DMS53 (cell line): ENCODE measurements at regions not wholly inside any gene's neighbourhood (a gene's known extent, or its start where the extent isn't known, plus 50 kb on each side); places are given as distances from the start of the nearest gene placed in this dataset.

Source experiments
- DNase-seq: peaks from one replicate; lab custom pipeline; 2025; lab: John Stamatoyannopoulos, UW

DNA sequence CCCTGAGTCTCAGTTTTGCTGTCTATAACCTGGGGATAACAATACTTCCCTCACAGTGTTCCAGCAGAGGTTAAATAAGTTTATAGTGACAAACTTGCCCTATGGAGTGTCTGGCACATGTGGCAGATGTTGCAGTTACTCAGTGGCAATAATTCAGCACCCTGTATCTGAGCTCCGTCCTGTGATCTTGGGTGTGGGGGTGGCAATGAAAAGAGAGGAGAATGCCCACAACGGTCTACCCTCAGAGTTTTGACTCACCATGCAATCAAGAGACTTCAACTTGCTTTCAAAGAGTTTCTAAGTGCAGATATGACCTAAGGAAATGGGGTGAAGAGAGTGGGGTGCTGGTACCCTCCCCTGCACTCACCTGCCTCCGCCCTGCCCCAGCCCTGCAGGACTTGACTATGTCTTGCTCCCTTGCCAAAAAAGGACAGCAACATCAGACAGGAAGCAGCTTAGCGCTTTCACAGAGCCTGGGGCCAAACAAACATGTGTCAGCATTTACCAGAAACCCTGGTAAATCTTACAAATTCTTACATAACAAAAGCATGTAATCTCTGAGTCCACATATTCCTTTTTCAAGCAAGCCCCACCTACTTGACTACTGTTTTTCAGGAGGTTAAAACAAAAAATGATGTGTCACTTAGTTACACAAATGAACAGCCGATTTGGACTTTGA lies 185.1 kb upstream of the CAMK1G start:
- peak; percentile 18 for DNase-seq

DNA sequence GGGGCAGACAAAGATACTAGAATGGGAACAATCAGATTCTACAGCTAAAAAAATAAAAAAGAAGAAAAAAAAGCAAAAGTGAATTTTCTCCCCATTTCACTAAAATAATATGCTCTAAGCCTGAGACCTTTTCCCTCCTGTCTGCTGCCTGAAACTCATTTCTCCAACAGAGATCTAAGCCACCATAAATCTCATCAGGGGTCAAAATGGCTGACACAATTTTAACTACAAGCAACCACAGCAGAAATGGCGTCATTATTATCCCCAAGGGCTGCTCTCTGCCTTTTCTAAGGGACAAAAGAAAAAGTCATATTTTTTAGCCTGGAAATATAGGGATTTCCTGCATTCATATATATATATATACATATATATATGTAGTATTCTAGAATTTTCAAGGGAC lies 183.7 kb upstream of the CAMK1G start:
- DNase-seq: no peak

DNA sequence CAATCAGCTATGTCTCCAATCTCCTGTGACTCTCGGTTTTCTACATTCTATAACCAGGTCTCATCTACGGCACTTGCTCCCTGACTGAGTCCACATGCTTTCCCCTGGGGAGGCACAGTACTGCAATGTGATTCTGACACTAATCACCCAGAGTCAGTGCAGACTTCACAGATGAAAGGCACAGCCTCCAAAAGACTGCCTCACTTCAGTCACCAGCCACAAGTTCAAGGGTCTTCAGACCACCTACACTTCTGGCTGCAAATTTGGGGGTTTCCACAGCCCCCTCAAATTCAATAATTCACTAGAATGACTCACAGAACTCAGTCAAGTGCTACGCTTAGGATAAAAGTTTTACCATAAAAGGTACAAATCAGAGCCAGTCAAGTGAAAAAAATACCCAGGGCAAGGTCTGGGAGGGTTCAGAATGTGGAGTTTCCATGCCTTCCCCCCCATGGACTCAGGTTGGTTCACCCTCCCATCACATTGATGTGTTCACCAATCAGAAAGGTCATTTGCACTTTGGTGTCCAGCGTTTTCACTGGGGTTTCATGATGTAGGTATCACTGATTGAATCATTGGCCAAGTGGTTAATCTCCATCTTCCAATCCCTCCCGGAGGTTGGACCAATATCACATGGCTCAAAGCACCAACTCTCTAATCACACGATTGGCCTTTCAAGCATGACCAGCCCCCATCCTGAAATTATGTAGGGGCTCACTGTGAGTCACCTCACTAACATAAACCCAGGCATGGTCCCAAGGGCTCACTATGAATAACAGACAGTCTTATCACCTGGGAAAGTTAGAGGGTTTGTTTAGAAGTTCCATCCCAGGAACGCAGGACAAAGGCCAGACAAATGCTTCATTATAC lies 182.9 kb upstream of the CAMK1G start:
- no peak for DNase-seq

DNA sequence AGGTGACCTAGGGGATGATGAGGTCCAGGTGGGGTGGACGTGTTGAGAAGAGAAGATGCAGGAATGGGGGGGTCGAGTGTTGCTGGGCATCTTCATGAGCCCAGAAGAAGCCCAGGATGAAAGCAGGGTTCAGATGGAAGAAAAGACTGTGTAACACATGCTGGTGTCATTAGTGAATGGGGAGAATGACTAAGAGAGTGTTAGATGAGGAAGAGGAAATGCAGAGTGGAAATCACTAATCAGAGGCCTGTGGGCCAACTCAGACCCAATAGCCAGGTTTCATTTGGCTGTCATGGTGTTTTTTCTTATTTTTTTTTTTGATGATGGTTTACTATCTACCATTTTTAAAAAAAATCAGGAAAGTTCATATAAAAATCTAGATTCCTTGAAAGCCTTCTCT lies 180.8 kb upstream of the CAMK1G start:
- DNase-seq: no peak

DNA sequence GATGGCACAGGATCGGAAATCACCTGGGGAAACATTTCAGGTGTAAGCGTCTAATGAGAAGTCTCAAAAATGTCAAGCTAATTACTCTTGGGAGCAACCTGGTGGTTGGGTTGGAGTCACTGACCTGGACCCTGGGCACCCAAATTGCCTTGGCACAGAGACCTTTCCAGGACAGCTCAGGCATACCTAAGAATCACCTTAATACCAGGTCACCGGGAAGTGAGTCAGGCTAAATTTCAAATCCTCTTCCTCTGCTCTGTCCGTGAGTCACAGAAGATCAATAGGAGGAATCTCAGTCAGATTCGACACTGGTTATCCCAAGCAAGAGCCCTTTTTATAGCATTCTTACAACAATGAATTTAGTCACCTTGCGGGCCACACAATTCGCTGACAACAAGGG lies 179.6 kb upstream of the CAMK1G start:
- DNase-seq: no peak

DNA sequence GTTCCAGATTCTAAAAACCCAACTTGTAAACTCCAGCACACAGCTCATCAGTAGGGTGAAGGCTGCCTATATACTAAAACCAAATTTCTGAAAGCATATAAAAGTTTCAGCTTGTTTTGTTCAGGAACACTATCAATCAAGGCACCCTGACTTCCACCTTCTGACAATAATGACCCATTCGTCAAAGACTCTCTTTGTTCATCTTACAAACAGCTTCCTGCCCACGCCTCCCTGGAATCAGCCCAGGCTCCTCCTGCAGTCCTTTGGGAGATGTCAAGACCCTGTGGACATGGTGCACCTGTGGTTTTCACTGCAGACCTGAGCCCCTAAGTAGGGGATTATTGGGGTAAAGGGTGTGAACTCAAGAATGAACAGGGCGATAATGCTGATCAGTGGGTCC lies 178.9 kb upstream of the CAMK1G start:
- DNase-seq: no peak

DNA sequence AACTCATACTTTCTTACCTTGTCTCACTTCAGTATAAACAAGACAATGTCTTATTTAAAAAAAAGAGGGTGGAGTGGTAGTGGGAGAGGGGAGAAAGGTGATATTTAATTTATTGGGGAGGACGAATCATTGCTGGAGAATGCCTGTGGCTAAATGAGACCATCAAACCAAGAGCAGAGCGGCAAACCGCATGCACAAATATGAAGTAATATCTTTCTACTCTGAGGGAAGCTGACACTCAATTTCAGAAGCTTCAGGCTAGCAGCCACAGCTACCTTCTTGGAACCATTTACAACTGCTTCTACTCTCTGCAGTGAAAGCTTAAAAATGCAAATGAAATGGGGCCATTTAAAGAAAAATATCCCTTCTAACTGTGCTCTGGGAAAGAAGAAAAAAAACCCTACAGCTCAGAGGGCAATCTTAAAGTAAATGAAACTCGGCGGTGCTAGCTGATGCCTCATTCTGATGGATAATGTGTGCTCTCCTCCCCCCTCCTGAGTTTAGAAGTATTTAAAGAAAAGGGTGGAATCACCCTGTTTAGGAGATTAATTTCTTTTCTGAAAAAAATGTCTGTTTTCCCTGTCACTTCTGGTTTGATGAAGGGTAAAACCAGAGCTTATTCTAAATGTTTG lies 178.2 kb upstream of the CAMK1G start:
- no peak for DNase-seq

DNA sequence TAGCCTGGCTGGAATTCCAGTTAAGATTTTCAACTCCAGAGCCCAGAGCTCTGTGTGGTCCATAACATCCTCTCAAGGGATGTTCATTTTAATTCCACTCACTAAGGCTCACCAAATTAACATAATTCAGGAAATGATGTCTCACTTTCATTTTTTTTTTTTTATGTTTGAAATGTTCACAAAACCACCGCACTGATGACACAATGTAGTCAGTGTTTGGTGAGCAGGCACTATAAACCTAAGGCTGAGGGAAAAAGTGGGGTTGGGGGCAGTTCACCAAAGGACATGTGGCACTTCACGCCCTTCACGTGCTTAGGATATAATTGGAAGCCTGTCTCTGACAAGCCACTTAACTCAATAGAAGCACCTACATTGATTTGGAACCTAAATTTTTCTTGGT lies 177.3 kb upstream of the CAMK1G start:
- no peak for DNase-seq

DNA sequence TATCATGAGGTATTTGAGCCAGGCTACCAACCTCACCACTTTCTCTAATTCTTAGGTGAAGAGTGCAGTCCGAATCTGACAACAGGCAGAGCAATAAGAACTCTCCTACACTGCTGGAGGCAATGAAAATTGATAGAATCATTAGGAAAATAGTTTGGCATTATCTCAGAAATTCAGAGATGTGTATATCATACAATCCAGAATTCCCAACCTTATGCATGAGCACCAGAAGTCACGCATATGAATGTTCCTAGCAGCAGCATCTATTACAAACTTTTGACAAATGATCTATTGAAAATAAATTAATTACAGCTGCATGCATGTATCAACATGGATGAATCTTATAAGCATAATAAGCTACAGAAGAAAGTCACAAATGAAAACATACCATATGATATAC lies 176.9 kb upstream of the CAMK1G start:
- DNase-seq: no peak

DNA sequence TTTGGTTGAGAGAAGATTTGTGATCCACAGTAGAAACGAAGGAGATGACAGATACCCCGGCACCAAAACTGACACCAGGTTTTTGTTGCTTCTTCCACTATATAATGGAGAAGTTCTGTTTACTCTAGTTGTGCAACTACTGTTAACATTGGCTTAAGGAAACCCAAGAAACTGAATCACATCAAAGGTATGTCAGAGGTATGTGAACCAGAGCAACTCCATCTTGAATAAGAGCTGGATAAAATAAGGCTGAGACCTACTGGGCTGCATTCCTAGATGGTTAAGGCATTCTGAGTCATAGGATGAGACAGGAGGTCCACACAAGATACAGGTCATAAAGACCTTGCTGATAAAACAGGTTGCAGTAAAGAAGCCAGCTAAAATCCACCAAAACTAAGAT lies 173.7 kb upstream of the CAMK1G start:
- no peak for DNase-seq

DNA sequence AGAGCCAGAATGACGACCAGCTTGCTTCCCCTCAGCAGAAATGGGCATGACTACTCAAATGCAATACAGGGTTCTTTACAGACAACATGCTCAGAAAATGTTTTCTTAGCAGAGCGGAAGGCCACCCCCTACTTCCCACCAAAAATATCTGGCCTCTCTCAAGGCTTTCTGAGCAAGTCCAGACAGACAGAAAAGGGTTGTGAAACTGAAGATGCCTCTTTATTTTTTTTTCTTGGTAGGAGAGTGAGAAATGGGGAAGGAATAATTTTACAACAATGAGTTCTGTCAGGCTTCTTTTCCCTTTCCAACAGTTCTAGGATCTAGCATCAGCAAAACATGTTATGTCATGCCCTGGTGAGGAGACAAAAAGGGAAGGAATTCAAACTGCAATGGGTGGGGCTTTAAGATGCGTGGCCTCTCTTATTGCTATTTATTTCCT lies 172.0 kb upstream of the CAMK1G start:
- DNase-seq: no peak

DNA sequence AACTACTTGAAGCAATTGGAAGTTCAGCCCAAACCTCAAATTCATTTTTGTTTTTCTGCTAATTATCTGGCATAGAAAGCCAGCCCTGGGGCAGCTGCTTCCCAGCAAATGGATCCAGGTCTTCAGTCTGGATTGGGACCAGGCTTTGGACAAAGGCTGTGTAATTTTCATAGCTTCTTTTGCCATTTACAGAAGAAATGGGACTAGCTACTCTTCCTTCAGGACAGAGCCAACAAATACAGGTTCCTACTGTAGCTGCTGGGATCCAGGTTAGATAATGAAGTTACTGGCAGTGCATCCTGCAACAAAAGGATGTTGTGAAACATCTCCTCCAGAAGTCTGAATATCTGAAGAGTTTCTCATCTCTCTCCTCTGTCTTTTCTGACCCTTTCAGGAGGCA lies 171.5 kb upstream of the CAMK1G start:
- DNase-seq: no peak

DNA sequence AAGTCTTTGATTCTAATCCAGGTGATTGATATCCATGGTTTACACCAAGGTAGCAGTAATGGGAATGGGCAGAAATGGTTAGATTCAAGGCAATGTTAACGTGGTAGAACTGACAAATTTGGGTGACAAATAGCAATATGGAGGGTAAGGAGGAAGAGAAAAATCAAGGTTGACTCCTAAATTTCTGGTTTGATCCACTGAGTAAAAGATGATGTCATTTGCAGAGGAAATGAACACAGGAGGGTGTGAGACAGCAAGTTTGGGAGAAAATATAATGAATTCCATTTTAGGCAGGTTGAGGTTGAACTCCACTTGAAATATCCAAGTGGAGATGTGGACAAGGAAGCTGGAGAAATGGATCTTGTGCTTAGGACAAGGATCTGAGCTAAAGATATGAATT lies 170.9 kb upstream of the CAMK1G start:
- DNase-seq: no peak

DNA sequence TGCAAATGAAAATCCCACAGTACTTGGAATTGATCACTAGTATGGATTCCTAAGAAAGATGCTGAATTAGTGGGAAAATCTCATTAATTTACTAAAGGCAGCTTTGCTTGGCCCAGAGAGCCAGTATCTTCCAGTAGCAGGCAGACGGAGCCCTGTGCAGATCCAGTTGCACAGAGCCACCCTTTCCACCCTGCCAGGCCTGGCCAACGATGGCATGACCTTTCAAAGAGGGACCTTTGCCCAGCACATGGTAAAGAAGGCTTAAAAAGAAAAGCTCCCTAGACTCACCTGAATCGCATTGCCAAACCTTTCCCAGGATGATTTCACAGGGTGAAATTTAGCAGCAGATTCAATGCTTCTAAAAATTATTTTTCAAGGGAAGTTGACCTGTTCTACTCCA lies 170.5 kb upstream of the CAMK1G start:
- DNase-seq: no peak

DNA sequence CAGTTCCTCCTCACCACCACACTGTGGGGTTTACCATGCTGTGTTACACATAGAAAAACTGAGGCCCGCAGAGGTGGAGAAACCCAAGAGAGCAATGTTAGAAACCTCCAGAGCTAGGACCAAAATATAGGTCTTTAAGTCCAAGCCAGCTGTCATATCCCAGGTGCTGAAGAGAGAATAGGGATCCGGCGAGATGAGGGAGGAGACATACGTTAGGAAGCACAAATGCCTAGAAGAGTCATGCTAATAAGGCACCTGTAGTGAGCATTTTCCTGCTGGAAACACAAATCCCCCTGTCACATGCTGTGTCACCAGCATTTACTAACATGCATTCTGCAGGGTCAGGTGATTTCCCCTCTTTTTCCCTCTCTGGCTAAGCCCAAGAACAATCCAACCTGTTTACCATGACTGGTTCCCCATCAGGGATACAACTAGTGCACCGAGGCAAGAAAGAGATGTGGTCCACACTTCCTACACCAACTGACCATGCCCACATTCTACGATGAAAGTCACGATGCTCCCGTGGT lies 168.6 kb upstream of the CAMK1G start:
- DNase-seq: no peak

DNA sequence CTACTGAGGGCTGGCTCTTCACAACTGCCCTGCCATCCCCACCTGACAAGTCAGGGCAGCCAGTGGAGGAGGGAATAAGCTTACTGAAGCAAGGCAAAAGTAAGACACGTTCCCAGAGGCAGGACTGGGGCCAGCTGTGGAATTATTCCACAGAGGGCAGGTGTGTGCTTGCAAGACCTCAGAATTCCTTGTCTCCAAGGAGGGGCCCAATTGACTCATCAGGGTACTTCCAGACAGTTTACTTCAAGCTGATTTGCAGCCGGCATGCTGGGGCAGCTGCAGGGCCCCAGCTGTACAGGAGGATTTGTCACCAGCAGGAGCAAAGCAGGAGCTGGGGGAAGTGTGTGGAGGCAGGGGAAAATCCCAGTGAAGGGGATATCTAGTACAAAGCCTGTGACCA lies 167.5 kb upstream of the CAMK1G start:
- DNase-seq: peak; percentile 21

DNA sequence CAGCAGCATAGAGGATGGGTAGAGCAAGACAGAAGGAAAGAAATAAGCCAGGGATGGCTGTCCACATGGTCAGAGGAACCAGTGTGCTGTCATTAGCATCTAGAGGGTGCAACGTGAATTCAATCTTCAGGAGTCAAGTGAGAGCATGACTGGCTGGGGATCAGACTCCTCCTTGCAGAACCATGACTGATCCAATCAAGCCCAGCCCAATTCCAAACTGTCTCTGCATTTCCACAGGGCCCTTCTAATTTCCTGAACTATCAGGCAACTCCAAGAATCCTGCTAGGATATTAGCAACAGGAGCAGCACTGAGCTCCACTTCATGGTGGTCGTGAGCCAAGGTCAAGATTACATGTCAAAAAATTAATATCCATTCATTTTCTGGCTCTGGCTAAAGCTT lies 166.8 kb upstream of the CAMK1G start:
- no peak for DNase-seq

DNA sequence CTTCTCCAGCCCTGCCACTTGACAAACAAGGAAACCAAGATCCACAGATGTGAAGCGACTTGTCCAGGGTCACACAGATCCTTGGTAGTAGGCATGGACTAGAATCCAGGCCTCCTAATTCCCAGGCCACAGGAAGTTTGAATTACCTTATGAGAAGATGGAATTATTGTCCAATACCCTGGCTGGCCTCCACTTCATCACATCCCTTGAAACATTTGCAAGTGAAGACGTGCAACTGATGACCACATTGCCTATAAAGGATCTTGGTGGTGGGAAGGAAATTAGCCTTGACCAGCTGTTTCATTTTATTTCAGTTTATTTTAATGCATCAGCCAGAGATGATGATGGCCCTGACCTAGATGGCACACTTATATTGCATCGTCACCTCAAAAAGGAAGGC lies 165.8 kb upstream of the CAMK1G start:
- no peak for DNase-seq

DNA sequence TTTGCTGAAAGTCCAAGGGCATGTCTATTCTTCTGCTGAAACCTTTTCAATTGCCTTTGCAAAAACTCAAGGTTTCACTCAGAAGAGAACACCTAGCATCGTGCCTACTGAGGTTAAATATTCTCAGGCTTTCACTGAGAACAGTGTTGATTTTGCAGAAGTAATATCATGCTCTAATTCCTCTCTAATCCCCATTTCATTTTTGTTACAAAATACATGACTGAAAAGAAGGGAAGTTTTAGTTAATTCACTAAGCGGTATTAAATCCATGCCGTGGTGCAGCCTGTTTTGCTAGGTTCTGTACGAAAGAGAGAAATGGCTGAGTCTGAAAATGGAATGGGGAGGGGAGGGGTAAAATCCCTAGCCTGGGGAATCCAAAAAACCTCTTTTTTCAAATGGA lies 163.2 kb upstream of the CAMK1G start:
- no peak for DNase-seq

DNA sequence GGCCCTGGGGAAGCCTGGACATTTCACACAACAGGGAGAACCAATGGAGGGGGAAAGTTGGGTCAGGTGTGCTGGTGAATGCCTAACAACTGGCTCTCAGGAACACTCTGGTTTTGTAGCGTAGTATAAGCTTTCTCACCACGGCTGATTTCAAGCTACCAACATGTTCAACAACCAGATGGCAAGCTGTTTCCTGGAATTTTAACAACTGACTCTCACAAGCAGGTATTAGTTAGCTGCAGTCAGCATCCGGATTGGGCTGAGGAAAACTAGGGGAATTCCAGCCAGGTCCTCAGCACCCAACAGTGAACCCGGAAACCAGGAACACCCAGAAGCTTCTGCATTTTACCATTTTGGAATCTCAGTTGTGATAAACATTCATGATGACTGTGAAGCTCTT lies 162.3 kb upstream of the CAMK1G start:
- peak; percentile 38 for DNase-seq

DNA sequence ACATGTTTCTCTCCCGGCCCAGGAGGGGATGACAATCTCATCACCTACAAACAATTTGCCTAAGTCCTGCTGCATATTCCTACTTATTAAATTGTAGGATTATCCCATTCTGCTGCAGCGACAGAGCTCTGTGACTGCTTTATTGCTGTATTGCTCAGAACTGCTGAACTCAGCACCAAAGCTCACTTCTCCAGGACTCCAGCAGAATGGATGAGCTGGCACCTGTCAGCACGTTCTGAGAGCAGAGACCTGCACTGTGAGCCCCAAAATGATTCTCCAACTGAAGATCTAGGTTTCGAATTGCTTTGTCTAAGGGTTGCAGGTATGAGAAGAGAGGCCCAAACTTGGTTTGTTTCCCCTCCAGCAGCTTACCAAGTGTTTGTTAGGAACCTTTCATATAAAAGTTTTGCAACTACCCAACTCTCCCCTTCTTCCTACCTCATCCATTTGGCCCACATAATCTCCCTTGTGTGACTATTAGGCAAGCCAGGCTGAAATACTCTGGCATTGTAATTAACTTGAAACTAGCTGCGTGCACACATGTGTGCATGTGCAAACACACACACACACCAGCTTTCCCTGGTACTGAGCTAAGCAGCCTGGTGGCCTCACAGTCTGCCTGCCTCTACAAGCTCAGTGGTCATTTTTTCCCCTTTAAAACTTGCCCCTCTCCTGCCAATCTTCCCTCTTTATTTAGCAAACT lies 161.4 kb upstream of the CAMK1G start:
- no peak for DNase-seq

DNA sequence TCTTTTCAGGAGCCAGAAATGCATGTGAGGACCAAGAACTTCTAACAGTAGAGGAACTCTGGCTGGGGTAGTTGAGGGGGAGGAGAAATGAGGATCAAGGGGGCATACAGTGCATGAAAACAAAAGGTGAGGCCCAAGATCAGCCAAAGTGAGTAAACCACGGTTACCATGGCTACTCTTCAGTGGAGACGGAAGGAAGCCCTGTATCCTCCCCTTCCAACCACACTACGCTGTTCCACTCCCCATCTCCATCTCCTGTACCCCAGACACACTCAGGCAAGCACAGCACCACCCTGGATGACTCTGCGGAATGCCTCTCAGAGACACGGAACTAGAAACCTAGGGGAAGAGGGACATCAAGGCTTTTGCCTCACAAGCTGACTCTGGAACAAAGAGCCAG lies 157.6 kb upstream of the CAMK1G start:
- DNase-seq: no peak
